Endothelial cell of umbilical vein (primary cell): ENCODE measurements at regions not wholly inside any gene's neighbourhood (a gene's known extent, or its start where the extent isn't known, plus 50 kb on each side); places are given as distances from the start of the nearest gene placed in this dataset.

ENCODE experiments used
- BruUV-seq: library from RNA; stranded (reverse); fragments of 400-500 nt; replicated peaks from 2 replicates; lab custom pipeline; 2021; lab: Mats Ljungman, UMichigan
- CTCF ChIA-PET: fragments of 300-600, 350-600 bp; sonication (Branson Sonifier 250); formaldehyde crosslinking; loops from one replicate; lab custom pipeline; 2021; ENCODE audit warnings: antibody characterized with exemption, inconsistent platforms; lab: Charles Lee
- POLR2A ChIA-PET: fragments of 300-600, 350-600 bp; sonication (Branson Sonifier 250); formaldehyde crosslinking; loops from one replicate; lab custom pipeline; 2021; ENCODE audit warnings: antibody characterized with exemption, inconsistent platforms; lab: Charles Lee
- DNase-seq: peaks from one replicate; pipeline ENCODE4 v3.0.0-alpha.2; 2011; ENCODE audit warnings: low read depth, low spot score
- FAIRE-seq: peaks from 2 replicates; lab custom pipeline; 2011; peaks lifted over from hg19 to GRCh38; lab: Jason Lieb, UNC
- H2AFZ ChIP-seq: 2 replicates; pipeline ENCODE4 v1.6.0; 2012; ENCODE audit warnings: low read depth, low read length, control low read depth, inconsistent platforms
- H3K27ac ChIP-seq: 2 replicates; pipeline ENCODE4 v1.5.1; 2011; ENCODE audit warnings: low read depth, mild to moderate bottlenecking, control low read depth, low read length, moderate library complexity; ENCODE audit not compliant: insufficient read depth
- H3K27me3 ChIP-seq, 2 experiments: 2 replicates each; pipeline versions ENCODE4 v1.6.0 to v1.6.1; 2011; ENCODE audit warnings: low read length in 2 of 2, mixed read lengths in 1 of 2; ENCODE audit not compliant: control insufficient read depth in 2 of 2, insufficient read depth in 2 of 2
- H3K36me3 ChIP-seq, 2 experiments: 2 replicates in 1 of 2; 3 replicates in 1 of 2; pipeline ENCODE4 v1.5.1; 2011; ENCODE audit warnings: low read length in 2 of 2, mild to moderate bottlenecking in 1 of 2, moderate library complexity in 1 of 2; ENCODE audit not compliant: control insufficient read depth in 2 of 2, insufficient read depth in 2 of 2; ENCODE audit errors: extremely low read depth in 1 of 2
- H3K4me1 ChIP-seq: 3 replicates; pipeline ENCODE4 v1.5.1; 2011; ENCODE audit warnings: mild to moderate bottlenecking, low read length; ENCODE audit not compliant: control insufficient read depth, insufficient read depth; ENCODE audit errors: extremely low read depth
- H3K4me2 ChIP-seq: 2 replicates; pipeline ENCODE4 v1.6.1; 2011; ENCODE audit warnings: low read length, control low read depth, mixed read lengths; ENCODE audit not compliant: insufficient read depth
- H3K4me3 ChIP-seq, 3 experiments: fragments of 200-600 bp in 1 of 3; sonication (generic), shearing (Covaris generic) in 1 of 3; replicated peaks in 1 of 3; 2 replicates each; pipeline ENCODE4 v1.5.1; 2011 to 2016; ENCODE audit warnings: control low read depth in 3 of 3, low read length in 3 of 3, mild to moderate bottlenecking in 2 of 3, inconsistent platforms in 1 of 3, low read depth in 1 of 3, moderate library complexity in 1 of 3; ENCODE audit not compliant: insufficient read depth in 1 of 3
- H3K79me2 ChIP-seq: 2 replicates; pipeline ENCODE4 v1.6.0; 2012; ENCODE audit warnings: low read length, inconsistent platforms; ENCODE audit not compliant: control insufficient read depth, insufficient read depth
- H3K9ac ChIP-seq: replicated peaks from 2 replicates; pipeline ENCODE3; 2011; ENCODE audit warnings: low read length, control low read depth; ENCODE audit not compliant: insufficient read depth; ENCODE audit errors: extremely low read depth
- H3K9me1 ChIP-seq: replicated peaks from 3 replicates; pipeline ENCODE4 v1.6.0; 2011; ENCODE audit warnings: mild to moderate bottlenecking, low read length; ENCODE audit not compliant: control insufficient read depth, insufficient read depth; ENCODE audit errors: extremely low read depth
- H3K9me3 ChIP-seq: replicated peaks from 2 replicates; pipeline ENCODE4 v1.5.1; 2012; ENCODE audit warnings: low read length, inconsistent platforms; ENCODE audit not compliant: control insufficient read depth, insufficient read depth
- H4K20me1 ChIP-seq: replicated peaks from 2 replicates; pipeline ENCODE3; 2011; ENCODE audit warnings: mild to moderate bottlenecking, low read length; ENCODE audit not compliant: control insufficient read depth, insufficient read depth; ENCODE audit errors: extremely low read depth
- EZH2 ChIP-seq: IDR thresholded peaks from 2 replicates; pipeline ENCODE4 v1.6.1; 2012; ENCODE audit warnings: borderline replicate concordance, low read depth, mild to moderate bottlenecking, moderate library complexity, low read length, inconsistent platforms; ENCODE audit not compliant: severe bottlenecking
- FOS ChIP-seq: IDR thresholded peaks from 2 replicates; pipeline ENCODE4 v1.6.1; 2011; ENCODE audit warnings: mild to moderate bottlenecking, low read length, moderate library complexity, borderline replicate concordance; ENCODE audit not compliant: insufficient read depth
- GATA2 ChIP-seq: IDR thresholded peaks from 2 replicates; pipeline ENCODE4 v1.7.0; 2011; ENCODE audit warnings: low read depth, mild to moderate bottlenecking, moderate library complexity, mixed read lengths, low read length; ENCODE audit not compliant: insufficient read length, insufficient read depth
- MYC ChIP-seq: IDR thresholded peaks from one replicate; pipeline ENCODE4 v1.6.1; 2011; ENCODE audit warnings: mild to moderate bottlenecking, low read depth, low read length
- POLR2AphosphoS5 ChIP-seq: IDR thresholded peaks from 2 replicates; pipeline ENCODE4 v1.6.1; 2012; ENCODE audit warnings: low read depth, mild to moderate bottlenecking, control low read depth, low read length, moderate library complexity; ENCODE audit not compliant: insufficient read depth
- dilution Hi-C: fragments of 300-500 bp; cut with MboI; formaldehyde crosslinking; loops from one replicate; pipeline ENCODE4 v1.15.0; 2019; ENCODE audit warnings: low sequenced_read_pairs; ENCODE audit not compliant: extremely low pct_ligation_motif_present
- intact Hi-C: fragments of 100-400 bp; cut with micrococcal nuclease; formaldehyde crosslinking; loops from one replicate; pipeline ENCODE4 v1.10.0; 2022
- TF ChIP-seq, protein P1 (sequence below): IDR thresholded peaks from 2 replicates; pipeline ENCODE4 v1.6.1; 2011; ENCODE audit not compliant: insufficient read depth, insufficient read length
- TF ChIP-seq, protein P2 (sequence below), 2 donors: IDR thresholded peaks; 1 replicate in 1 of 2; 2 replicates in 1 of 2; pipeline ENCODE4 v1.5.1; 2011; ENCODE audit warnings: low read length in 2 of 2, mild to moderate bottlenecking in 2 of 2, moderate library complexity in 2 of 2, control low read depth in 1 of 2, inconsistent platforms in 1 of 2, low read depth in 1 of 2; ENCODE audit not compliant: insufficient read depth in 1 of 2; ENCODE audit errors: extremely low read depth in 1 of 2

DNA sequence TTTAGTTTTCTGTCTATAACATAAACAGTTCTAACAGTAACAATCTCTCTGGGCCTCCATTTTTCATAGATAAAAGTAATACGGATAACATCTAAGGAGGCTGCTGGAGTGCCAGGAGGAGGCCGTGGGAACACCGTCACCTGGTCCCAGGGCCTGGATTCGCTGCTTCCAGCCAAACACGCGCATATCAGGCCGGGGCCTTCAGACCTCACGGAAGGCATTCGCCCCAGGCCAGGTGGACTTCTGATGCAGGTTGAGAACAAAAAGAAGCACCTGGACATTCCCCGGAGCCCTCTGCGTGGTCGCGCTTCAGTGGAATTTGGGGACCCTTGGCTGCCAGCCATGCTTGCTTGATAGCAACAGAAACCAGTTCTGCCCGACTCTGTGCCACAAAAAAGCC lies 113.1 kb upstream of the GUCA2B start:
- ChIA-PET CTCF (no interaction called here), POLR2A (no interaction called here)
- FAIRE-seq: no peak

DNA sequence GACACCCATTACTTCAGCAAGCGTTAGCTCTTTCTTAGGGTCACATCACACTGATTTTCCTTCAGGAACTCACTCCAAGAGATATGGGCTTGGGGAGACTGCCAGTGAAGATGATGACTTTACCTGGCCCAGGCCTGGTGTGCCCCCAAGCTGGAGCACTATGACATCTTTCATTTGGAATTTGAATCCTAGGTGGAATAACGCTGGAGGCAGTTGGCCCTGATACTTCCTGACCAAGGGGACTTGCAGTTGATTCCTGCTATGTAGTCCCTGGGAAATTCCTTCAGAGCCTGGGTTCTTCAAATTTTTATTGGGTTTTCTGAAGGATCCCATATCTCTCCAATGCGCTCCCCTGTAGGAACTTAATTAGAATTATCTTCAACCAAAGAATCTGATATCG lies 114.9 kb upstream of the GUCA2B start:
- TF ChIP-seq, protein P1, sequence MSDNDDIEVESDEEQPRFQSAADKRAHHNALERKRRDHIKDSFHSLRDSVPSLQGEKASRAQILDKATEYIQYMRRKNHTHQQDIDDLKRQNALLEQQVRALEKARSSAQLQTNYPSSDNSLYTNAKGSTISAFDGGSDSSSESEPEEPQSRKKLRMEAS: no peak
- TF ChIP-seq, protein P2, sequence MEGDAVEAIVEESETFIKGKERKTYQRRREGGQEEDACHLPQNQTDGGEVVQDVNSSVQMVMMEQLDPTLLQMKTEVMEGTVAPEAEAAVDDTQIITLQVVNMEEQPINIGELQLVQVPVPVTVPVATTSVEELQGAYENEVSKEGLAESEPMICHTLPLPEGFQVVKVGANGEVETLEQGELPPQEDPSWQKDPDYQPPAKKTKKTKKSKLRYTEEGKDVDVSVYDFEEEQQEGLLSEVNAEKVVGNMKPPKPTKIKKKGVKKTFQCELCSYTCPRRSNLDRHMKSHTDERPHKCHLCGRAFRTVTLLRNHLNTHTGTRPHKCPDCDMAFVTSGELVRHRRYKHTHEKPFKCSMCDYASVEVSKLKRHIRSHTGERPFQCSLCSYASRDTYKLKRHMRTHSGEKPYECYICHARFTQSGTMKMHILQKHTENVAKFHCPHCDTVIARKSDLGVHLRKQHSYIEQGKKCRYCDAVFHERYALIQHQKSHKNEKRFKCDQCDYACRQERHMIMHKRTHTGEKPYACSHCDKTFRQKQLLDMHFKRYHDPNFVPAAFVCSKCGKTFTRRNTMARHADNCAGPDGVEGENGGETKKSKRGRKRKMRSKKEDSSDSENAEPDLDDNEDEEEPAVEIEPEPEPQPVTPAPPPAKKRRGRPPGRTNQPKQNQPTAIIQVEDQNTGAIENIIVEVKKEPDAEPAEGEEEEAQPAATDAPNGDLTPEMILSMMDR (IDR thresholded peaks at IDR 0.05; ENCODE audit: extremely low read depth in 1 of 2, insufficient read depth in 1 of 2, low read depth in 1 of 2, low read length in 2 of 2): no peak
- TF ChIP-seq EZH2: no peak
- DNase-seq (no peak), FAIRE-seq (no peak)
- no peaks in the 10 kb centered on the region for H3K9me1 ChIP-seq
- H3K79me2 ChIP-seq: no peaks in the 10 kb centered on the region
- dilution Hi-C loops: no loop called here
- H3K4me2 ChIP-seq: no peak overlapping the region
- H4K20me1 ChIP-seq: no peaks in the 10 kb centered on the region
- BruUV-seq: no TSS peak
- intact Hi-C loops: loop anchor here (5.0 to 10.0 kb wide), 2 partner anchors 196 to 313 kb away; no protein-coding TSS in a partner anchor
- no peak overlapping the region for H3K27ac ChIP-seq
- H2AFZ ChIP-seq: no peak overlapping the region
- ChIA-PET CTCF (no interaction called here), POLR2A (no interaction called here)
- H3K36me3 ChIP-seq: no peaks in the 10 kb centered on the region
- H3K4me1 ChIP-seq: peaks cover 13% of the 10 kb centered on the region
- H3K9me3 ChIP-seq: no peaks in the 10 kb centered on the region
- no peak overlapping the region for H3K4me3 ChIP-seq
- peaks cover 4 to 6% of the 10 kb centered on the region in 2 experiments for H3K27me3 ChIP-seq
- H3K9ac ChIP-seq: no peak overlapping the region

More for the DNA sequence above, 113.1 kb upstream of the GUCA2B start:
- Histone ChIP-seq H3K27ac (no peak overlapping the region), H3K9ac (no peak overlapping the region), H3K4me1 (peaks cover 3% of the 10 kb centered on the region), H3K4me2 (no peak overlapping the region), H3K36me3 (no peaks in the 10 kb centered on the region), H3K9me3 (no peaks in the 10 kb centered on the region), H3K79me2 (no peaks in the 10 kb centered on the region), H3K4me3 (no peak overlapping the region), H4K20me1 (no peaks in the 10 kb centered on the region), H3K27me3 (peaks cover 4 to 8% of the 10 kb centered on the region in 2 experiments), H3K9me1 (no peaks in the 10 kb centered on the region), H2AFZ (no peak overlapping the region)
- no TSS peak for BruUV-seq
- dilution Hi-C loops (no loop called here), intact Hi-C loops (no loop called here)
- TF ChIP-seq POLR2AphosphoS5 (no peak), EZH2 (no peak), GATA2 (no peak), FOS (no peak), MYC (no peak)
- TF ChIP-seq, protein P2 (IDR thresholded peaks at IDR 0.05; ENCODE audit: extremely low read depth in 1 of 2, insufficient read depth in 1 of 2, low read depth in 1 of 2, low read length in 2 of 2): no peak
- no peak for DNase-seq
